ENCODE measurements at regions not wholly inside any gene's neighbourhood (a gene's known extent, or its start where the extent isn't known, plus 50 kb on each side); places are given as distances from the start of the nearest gene placed in this dataset.

DNA sequence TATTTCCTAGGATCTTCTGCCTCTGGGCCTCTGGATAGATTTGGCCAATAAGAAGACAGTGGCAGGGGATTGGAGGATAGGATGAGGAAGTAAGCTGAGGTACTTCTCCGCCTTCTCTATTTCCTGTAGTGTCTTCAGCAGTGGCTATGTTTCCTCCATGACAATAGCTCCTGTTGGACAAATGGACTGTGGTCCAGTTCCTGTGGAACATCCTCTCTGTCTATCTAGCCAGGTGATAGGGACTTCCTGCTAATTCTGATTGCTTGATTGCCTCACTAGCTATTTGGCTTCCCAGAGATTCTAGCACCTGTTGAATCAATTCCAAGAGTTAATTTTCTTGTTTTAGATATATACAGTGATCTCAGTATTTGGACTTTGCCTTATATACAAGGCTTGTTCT lies 456.2 kb upstream of the NECTIN3 start:
- TF ChIP-seq CTCF (conservative IDR thresholded peaks at IDR 0.05; ENCODE audit: low read depth, low read length) (no peak), EZH2 (IDR thresholded peaks at IDR 0.05; ENCODE audit: borderline replicate concordance, low read depth, low read length, poor library complexity, severe bottlenecking) (no peak)

All from A673 (cell line).